GOT3 (cell line): ENCODE measurements at regions not wholly inside any gene's neighbourhood (a gene's known extent, or its start where the extent isn't known, plus 50 kb on each side); places are given as distances from the start of the nearest gene placed in this dataset.
"Not testable (repeated sequence)": the region's sequence is repeated elsewhere in the genome, so short reads cannot be mapped to it uniquely, and the experiment has no call there.

Experiments
- DNase-seq: peaks from one replicate; lab custom pipeline; 2025; ENCODE audit warnings: mixed read lengths; lab: John Stamatoyannopoulos, UW

GRCh38 chr18:78878335-78878734, 101.3 kb upstream of the SALL3 start:
- no peak for DNase-seq

- not testable (repeated sequence) for DNase-seq
Observed at GRCh38 chr18:78879072-78879883, 100.3 kb upstream of the SALL3 start.

GRCh38 chr18:78882585-78882984, 97.0 kb upstream of the SALL3 start:
- DNase-seq = no peak

GRCh38 chr18:78883501-78883900, 96.1 kb upstream of the SALL3 start:
- no peak for DNase-seq

GRCh38 chr18:78884502-78884901, 95.1 kb upstream of the SALL3 start:
- DNase-seq = no peak

- no peak for DNase-seq
Observed at GRCh38 chr18:78889250-78889649, 90.4 kb upstream of the SALL3 start.

GRCh38 chr18:78890388-78890787, 89.2 kb upstream of the SALL3 start:
- no peak for DNase-seq

- DNase-seq = no peak
Observed at GRCh38 chr18:78891185-78891762, 88.3 kb upstream of the SALL3 start.

- DNase-seq = no peak
Observed at GRCh38 chr18:78892177-78892576, 87.4 kb upstream of the SALL3 start.

- no peak for DNase-seq
Observed at GRCh38 chr18:78892721-78893120, 86.9 kb upstream of the SALL3 start.

GRCh38 chr18:78893281-78894032, 86.2 kb upstream of the SALL3 start:
- DNase-seq = no peak

- no peak for DNase-seq
Observed at GRCh38 chr18:78894033-78894305, 85.6 kb upstream of the SALL3 start.

- DNase-seq = no peak
Observed at GRCh38 chr18:78895207-78896001, 84.2 kb upstream of the SALL3 start.

GRCh38 chr18:78896111-78896905, 83.3 kb upstream of the SALL3 start:
- DNase-seq = no peak

- no peak for DNase-seq
Observed at GRCh38 chr18:78898066-78898465, 81.6 kb upstream of the SALL3 start.

GRCh38 chr18:78898635-78899034, 81.0 kb upstream of the SALL3 start:
- no peak for DNase-seq

- no peak for DNase-seq
Observed at GRCh38 chr18:78899241-78899640, 80.4 kb upstream of the SALL3 start.

- DNase-seq = no peak
Observed at GRCh38 chr18:78900938-78901909, 78.4 kb upstream of the SALL3 start.

- no peak for DNase-seq
Observed at GRCh38 chr18:78901923-78902794, 77.5 kb upstream of the SALL3 start.
